Ishikawa (cell line): ENCODE measurements at regions not wholly inside any gene's neighbourhood (a gene's known extent, or its start where the extent isn't known, plus 50 kb on each side); places are given as distances from the start of the nearest gene placed in this dataset.

ENCODE experiments used
- EP300 ChIP-seq: IDR thresholded peaks from 2 replicates; pipeline ENCODE4 v1.6.1; 2012; ENCODE audit warnings: borderline replicate concordance
- TCF12 ChIP-seq: IDR thresholded peaks from 2 replicates; pipeline ENCODE4 v1.6.1; 2012; ENCODE audit warnings: low read depth

DNA sequence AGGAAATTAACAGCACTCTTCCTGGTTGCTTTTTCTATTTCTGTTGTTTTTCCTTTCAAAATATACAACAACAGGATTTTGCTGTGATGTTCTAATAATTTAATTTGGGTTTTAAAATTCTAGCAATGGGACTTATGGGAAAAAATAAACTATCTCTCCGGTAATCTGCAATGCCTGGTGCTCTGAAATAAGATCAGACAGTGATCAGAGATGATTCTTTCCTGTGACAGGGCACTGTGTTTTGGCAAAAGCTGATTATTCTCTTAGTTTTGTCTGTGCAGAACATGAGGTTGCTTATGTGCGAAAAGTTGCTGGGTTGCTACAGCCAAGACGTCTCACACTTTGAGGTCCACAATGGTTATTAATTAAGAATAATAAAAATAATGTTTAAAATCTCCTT lies 291.7 kb downstream of the FBXO8 start:
- no peak for TF ChIP-seq EP300
- no peak for TF ChIP-seq TCF12
